Neuronal stem cell (in vitro differentiated cells): ENCODE measurements at regions not wholly inside any gene's neighbourhood (a gene's known extent, or its start where the extent isn't known, plus 50 kb on each side); places are given as distances from the start of the nearest gene placed in this dataset.

ENCODE experiments used
- DNase-seq: peaks from one replicate; pipeline ENCODE4 v3.0.0-alpha.2; 2013; ENCODE audit warnings: low spot score
- H2AFZ ChIP-seq: one replicate; pipeline ENCODE4 v1.6.1; 2013; ENCODE audit warnings: mild to moderate bottlenecking, low read length, inconsistent platforms
- H2AK5ac ChIP-seq: 2 replicates; pipeline ENCODE4 v1.6.1; 2013; ENCODE audit warnings: low read depth, mild to moderate bottlenecking, inconsistent platforms, low read length, moderate library complexity, mixed read lengths
- H2BK120ac ChIP-seq: 2 replicates; pipeline ENCODE4 v1.6.1; 2013; ENCODE audit warnings: low read depth, mild to moderate bottlenecking, inconsistent platforms, low read length, moderate library complexity, mixed read lengths
- H2BK12ac ChIP-seq: one replicate; pipeline ENCODE4 v1.6.1; 2013; ENCODE audit warnings: low read length, inconsistent platforms
- H2BK15ac ChIP-seq: 2 replicates; pipeline ENCODE4 v1.6.1; 2013; ENCODE audit warnings: mild to moderate bottlenecking, low read length, inconsistent platforms, mixed read lengths
- H2BK5ac ChIP-seq: one replicate; pipeline ENCODE4 v1.6.1; 2013; ENCODE audit warnings: inconsistent platforms, mild to moderate bottlenecking, low read length, moderate library complexity
- H3K14ac ChIP-seq: one replicate; pipeline ENCODE4 v1.6.1; 2013; ENCODE audit warnings: low read length, inconsistent platforms
- H3K18ac ChIP-seq: 2 replicates; pipeline ENCODE4 v1.6.1; 2013; ENCODE audit warnings: low read length, inconsistent platforms
- H3K23ac ChIP-seq: 2 replicates; pipeline ENCODE4 v1.6.1; 2013; ENCODE audit warnings: low read depth, mild to moderate bottlenecking, mixed read lengths, low read length, inconsistent platforms; ENCODE audit not compliant: poor library complexity
- H3K27ac ChIP-seq: replicated peaks from 3 replicates; pipeline ENCODE4 v1.5.1; 2013; ENCODE audit warnings: low read length, inconsistent platforms
- H3K27me3 ChIP-seq, 3 experiments: 2 replicates each; pipeline ENCODE4 v1.6.1; 2013; ENCODE audit warnings: low read length in 3 of 3, mild to moderate bottlenecking in 2 of 3, inconsistent platforms in 1 of 3, low read depth in 1 of 3, mixed read lengths in 1 of 3, moderate library complexity in 1 of 3; ENCODE audit not compliant: control insufficient read depth in 3 of 3, insufficient read depth in 3 of 3
- H3K36me3 ChIP-seq, 2 donors: replicated peaks in 1 of 2; 2 replicates each; pipeline ENCODE4 v1.6.1; 2013; ENCODE audit warnings: low read length in 2 of 2; ENCODE audit not compliant: control insufficient read depth in 2 of 2, insufficient read depth in 2 of 2
- H3K4ac ChIP-seq: 2 replicates; pipeline ENCODE4 v1.6.1; 2013; ENCODE audit warnings: inconsistent platforms, mild to moderate bottlenecking, low read length, moderate library complexity
- H3K4me1 ChIP-seq, 2 donors: 1 replicate in 1 of 2; 2 replicates in 1 of 2; pipeline ENCODE4 v1.6.1; 2013; ENCODE audit warnings: low read length in 2 of 2, low read depth in 1 of 2; ENCODE audit not compliant: control insufficient read depth in 2 of 2, insufficient read depth in 1 of 2
- H3K4me2 ChIP-seq: one replicate; pipeline ENCODE4 v1.6.1; 2013; ENCODE audit warnings: mild to moderate bottlenecking, low read length, inconsistent platforms; ENCODE audit not compliant: insufficient read depth, poor library complexity, severe bottlenecking
- H3K4me3 ChIP-seq, 2 donors: 2 replicates each; pipeline ENCODE4 v1.5.1; 2013; ENCODE audit warnings: low read length in 2 of 2, mild to moderate bottlenecking in 2 of 2, inconsistent platforms in 1 of 2, moderate library complexity in 1 of 2
- H3K79me1 ChIP-seq: one replicate; pipeline ENCODE4 v1.6.1; 2013; ENCODE audit warnings: low read depth, mild to moderate bottlenecking, inconsistent platforms, low read length, moderate library complexity
- H3K9ac ChIP-seq: one replicate; pipeline ENCODE4 v1.6.1; 2013; ENCODE audit warnings: mild to moderate bottlenecking, low read depth, low read length, inconsistent platforms; ENCODE audit not compliant: poor library complexity
- H3K9me3 ChIP-seq, 2 donors: replicated peaks in 1 of 2; 2 replicates each; pipeline versions ENCODE3 to v1.6.1; 2013; ENCODE audit warnings: low read length in 2 of 2, mild to moderate bottlenecking in 2 of 2, inconsistent platforms in 1 of 2, low read depth in 1 of 2, mixed read lengths in 1 of 2, moderate library complexity in 1 of 2; ENCODE audit not compliant: control insufficient read depth in 2 of 2, insufficient read depth in 1 of 2
- H4K8ac ChIP-seq: one replicate; pipeline ENCODE4 v1.6.1; 2013; ENCODE audit warnings: low read depth, mild to moderate bottlenecking, inconsistent platforms, low read length, moderate library complexity
- H4K91ac ChIP-seq: one replicate; pipeline ENCODE4 v1.6.1; 2013; ENCODE audit warnings: low read length, low read depth, mild to moderate bottlenecking, inconsistent platforms; ENCODE audit not compliant: poor library complexity
- WGBS, 2 donors: extraction: QIAGEN DNeasy Blood & Tissue Kit; methylation state at CpG; one replicate each; pipeline ENCODE4 v1.1.7; 2013; ENCODE audit warnings: missing lambda C conversion rate in 2 of 2, mixed read lengths in 1 of 2; ENCODE audit not compliant: insufficient read length in 2 of 2, insufficient replicate concordance in 1 of 2; ENCODE audit errors: extremely low coverage in 2 of 2; 5-methylcytosine and 5-hydroxymethylcytosine counted together

DNA sequence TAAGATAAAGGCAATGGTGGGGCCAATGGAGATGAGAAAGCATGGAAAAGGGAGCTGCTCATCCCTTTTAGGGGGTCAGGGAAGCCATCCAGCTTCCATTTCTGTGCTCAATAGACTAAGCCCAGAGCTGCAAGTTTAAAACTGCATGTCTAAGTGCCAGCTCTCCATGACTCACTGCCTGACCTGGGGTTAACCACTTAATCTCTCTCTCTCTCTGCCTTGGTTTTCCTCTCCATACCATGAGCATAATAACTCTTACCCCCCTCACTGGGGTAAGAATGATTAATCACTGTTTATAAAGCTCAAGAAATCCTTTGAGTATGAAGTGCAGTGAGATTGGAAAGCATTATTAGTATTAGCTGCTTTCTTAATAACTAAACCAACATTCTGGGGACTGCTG is 1382.4 kb upstream of the WWC1 start:
- no peak overlapping the region for H4K8ac ChIP-seq
- no peaks in the 10 kb centered on the region for H3K4me1 ChIP-seq
- no peak overlapping the region for H2BK15ac ChIP-seq
- no peak overlapping the region for H3K4me3 ChIP-seq
- no peak overlapping the region for H3K9ac ChIP-seq
- H4K91ac ChIP-seq = no peak overlapping the region
- H2BK5ac ChIP-seq = no peak overlapping the region
- no peak overlapping the region for H3K27ac ChIP-seq
- H2BK12ac ChIP-seq = no peak overlapping the region
- H2BK120ac ChIP-seq = no peak overlapping the region
- no peak overlapping the region for H3K14ac ChIP-seq
- H2AFZ ChIP-seq = no peak overlapping the region
- H3K18ac ChIP-seq = no peak overlapping the region
- H2AK5ac ChIP-seq = no peak overlapping the region
- no peaks in the 10 kb centered on the region for H3K79me1 ChIP-seq
- H3K27me3 ChIP-seq = no peaks in the 10 kb centered on the region
- no peak overlapping the region for H3K4me2 ChIP-seq
- no peaks in the 10 kb centered on the region for H3K36me3 ChIP-seq
- DNase-seq = no peak
- H3K23ac ChIP-seq = no peak overlapping the region
- H3K4ac ChIP-seq = no peak overlapping the region
- no peaks in the 10 kb centered on the region for H3K9me3 ChIP-seq

DNA sequence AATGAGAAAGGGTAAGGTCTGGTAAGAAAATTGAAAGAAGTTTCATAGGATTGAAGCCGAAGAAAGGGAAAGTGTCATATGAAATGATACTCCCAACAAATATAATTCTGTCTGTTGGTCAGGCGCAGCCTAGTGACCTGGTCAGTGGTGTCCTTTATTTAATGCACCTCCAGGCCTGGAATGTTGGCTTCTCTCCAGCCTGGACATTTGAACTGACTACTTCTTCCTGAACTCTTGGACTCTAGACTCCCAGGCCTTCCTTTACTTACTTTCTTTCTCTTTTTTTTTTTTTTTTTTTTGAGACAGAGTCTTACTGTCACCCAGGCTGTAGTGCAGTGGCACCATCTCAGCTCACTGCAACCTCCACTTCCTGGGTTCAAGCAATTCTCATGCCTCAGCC is 1381.5 kb upstream of the WWC1 start:
- Histone ChIP-seq H3K23ac (no peak overlapping the region), H3K4ac (no peak overlapping the region)

DNA sequence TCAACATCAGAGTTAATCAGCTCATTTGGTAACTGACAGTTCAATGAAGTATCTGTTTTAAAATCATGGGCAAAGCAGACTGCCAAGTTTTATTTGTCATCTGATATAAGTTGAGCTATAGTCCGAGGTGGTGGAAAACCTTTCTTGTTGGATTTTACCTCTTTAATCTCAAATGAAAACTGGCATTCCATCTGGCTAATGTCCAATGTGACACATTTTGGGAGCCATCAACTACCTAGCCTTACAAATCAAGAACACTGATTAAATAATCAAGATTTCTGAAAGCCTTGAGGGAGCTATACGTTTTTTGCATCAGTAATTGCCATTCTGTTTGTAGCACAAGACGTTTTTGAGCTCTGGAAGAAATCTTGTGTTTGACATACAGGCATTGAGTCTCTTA is 1380.5 kb upstream of the WWC1 start:
- H2BK120ac ChIP-seq = no peak overlapping the region
- H3K4me2 ChIP-seq = no peak overlapping the region
- no peak overlapping the region for H3K9ac ChIP-seq
- H2AK5ac ChIP-seq = no peak overlapping the region
- no peak overlapping the region for H3K14ac ChIP-seq
- H2BK15ac ChIP-seq = no peak overlapping the region
- no peak overlapping the region for H4K91ac ChIP-seq
- H3K36me3 ChIP-seq = no peaks in the 10 kb centered on the region
- H2AFZ ChIP-seq = no peak overlapping the region
- H3K27me3 ChIP-seq = no peaks in the 10 kb centered on the region
- H3K4me3 ChIP-seq = no peak overlapping the region
- H3K9me3 ChIP-seq = no peaks in the 10 kb centered on the region
- no peak overlapping the region for H3K4ac ChIP-seq
- H4K8ac ChIP-seq = no peak overlapping the region
- H3K23ac ChIP-seq = no peak overlapping the region
- no peak overlapping the region for H3K18ac ChIP-seq
- no peaks in the 10 kb centered on the region for H3K4me1 ChIP-seq
- no CpG with 5 or more reads among the region's 3 CpGs for WGBS, 2 donors
- H2BK12ac ChIP-seq = no peak overlapping the region
- H3K27ac ChIP-seq = no peak overlapping the region
- H3K79me1 ChIP-seq = no peaks in the 10 kb centered on the region
- no peak overlapping the region for H2BK5ac ChIP-seq
- no peak for DNase-seq

More for the DNA sequence above, 1381.5 kb upstream of the WWC1 start:
- H2AK5ac ChIP-seq = no peak overlapping the region
- H3K27me3 ChIP-seq = no peaks in the 10 kb centered on the region
- no peak for DNase-seq
- no peaks in the 10 kb centered on the region for H3K9me3 ChIP-seq
- H3K14ac ChIP-seq = no peak overlapping the region
- H2BK5ac ChIP-seq = no peak overlapping the region
- H3K4me1 ChIP-seq = no peaks in the 10 kb centered on the region
- H4K8ac ChIP-seq = no peak overlapping the region
- H4K91ac ChIP-seq = no peak overlapping the region
- H2BK15ac ChIP-seq = no peak overlapping the region
- H3K4me2 ChIP-seq = no peak overlapping the region
- no peaks in the 10 kb centered on the region for H3K79me1 ChIP-seq
- H3K27ac ChIP-seq = no peak overlapping the region
- H2BK12ac ChIP-seq = no peak overlapping the region
- H3K4me3 ChIP-seq = no peak overlapping the region
- H2BK120ac ChIP-seq = no peak overlapping the region
- no peak overlapping the region for H3K18ac ChIP-seq
- no peak overlapping the region for H2AFZ ChIP-seq
- H3K36me3 ChIP-seq = no peaks in the 10 kb centered on the region
- H3K9ac ChIP-seq = no peak overlapping the region
- no CpG with 5 or more reads among the region's 2 CpGs for WGBS, 2 donors

GRCh38 chr5:166916021-166916420 is 1375.4 kb upstream of the WWC1 start:
- Histone ChIP-seq H2AK5ac (no peak overlapping the region), H4K91ac (no peak overlapping the region), H3K27me3 (no peaks in the 10 kb centered on the region), H3K4me2 (no peak overlapping the region), H3K4me1 (no peaks in the 10 kb centered on the region), H3K9ac (no peak overlapping the region), H3K4ac (no peak overlapping the region), H3K23ac (no peak overlapping the region), H2AFZ (no peak overlapping the region), H2BK12ac (no peak overlapping the region), H2BK5ac (no peak overlapping the region), H4K8ac (no peak overlapping the region), H2BK120ac (no peak overlapping the region), H3K18ac (no peak overlapping the region), H3K79me1 (no peaks in the 10 kb centered on the region), H3K4me3 (no peak overlapping the region), H3K14ac (no peak overlapping the region), H3K36me3 (no peaks in the 10 kb centered on the region), H3K9me3 (no peaks in the 10 kb centered on the region), H3K27ac (no peak overlapping the region), H2BK15ac (no peak overlapping the region)
- no peak for DNase-seq
- no CpG with 5 or more reads among the region's 4 CpGs for WGBS, 2 donors
